Activated CD4-positive, alpha-beta T cell treated with anti-CD3 and anti-CD28 coated beads, Interleukin-2, amount 10 ng/mL, durations not matched to agents 24 days and 14 days (primary cell): ENCODE measurements at regions not wholly inside any gene's neighbourhood (a gene's known extent, or its start where the extent isn't known, plus 50 kb on each side); places are given as distances from the start of the nearest gene placed in this dataset.
"Not testable (repeated sequence)": the region's sequence is repeated elsewhere in the genome, so short reads cannot be mapped to it uniquely, and the experiment has no call there.

Experiments
- DNase-seq: peaks from one replicate; pipeline ENCODE4 v3.0.0; 2022
- H3K27ac Mint-ChIP-seq: one replicate; pipeline ENCODE4 v1.8.0; 2022; ENCODE audit warnings: mild to moderate bottlenecking, mixed read lengths
- H3K27me3 Mint-ChIP-seq: one replicate; pipeline ENCODE4 v1.8.0; 2022; ENCODE audit warnings: mixed read lengths
- H3K36me3 Mint-ChIP-seq: one replicate; pipeline ENCODE4 v1.8.0; 2022; ENCODE audit warnings: low read depth, mild to moderate bottlenecking, mixed read lengths
- H3K4me1 Mint-ChIP-seq: one replicate; pipeline ENCODE4 v1.8.0; 2021; ENCODE audit warnings: mixed read lengths
- H3K4me3 Mint-ChIP-seq: one replicate; pipeline ENCODE4 v1.8.0; 2022; ENCODE audit warnings: mild to moderate bottlenecking, moderate library complexity, mixed read lengths
- H3K9me3 Mint-ChIP-seq: one replicate; pipeline ENCODE4 v1.8.0; 2021; ENCODE audit warnings: mixed read lengths
- intact Hi-C: fragments of 100-400 bp; cut with micrococcal nuclease; formaldehyde crosslinking; loops from one replicate; pipeline ENCODE4 v1.15.1; 2023

GRCh38 chr12:28079539-28079938, 107.0 kb upstream of the PTHLH start:
- no peak overlapping the region for H3K27ac Mint-ChIP-seq
- H3K9me3 Mint-ChIP-seq, result no peaks in the 10 kb centered on the region
- intact Hi-C loops, result no loop called here
- H3K4me1 Mint-ChIP-seq, result no peaks in the 10 kb centered on the region
- H3K27me3 Mint-ChIP-seq, result no peaks in the 10 kb centered on the region
- H3K36me3 Mint-ChIP-seq, result no peaks in the 10 kb centered on the region
- H3K4me3 Mint-ChIP-seq, result no peak overlapping the region
- no peak for DNase-seq

GRCh38 chr12:28082096-28082495, 108.2 kb upstream of the CCDC91 start:
- no peak overlapping the region for H3K4me3 Mint-ChIP-seq
- H3K27ac Mint-ChIP-seq, result no peak overlapping the region
- no peak for DNase-seq
- H3K36me3 Mint-ChIP-seq, result no peaks in the 10 kb centered on the region
- peaks cover 3% of the 10 kb centered on the region for H3K9me3 Mint-ChIP-seq
- H3K4me1 Mint-ChIP-seq, result peaks cover 2% of the 10 kb centered on the region
- intact Hi-C loops, result no loop called here
- peaks cover 6% of the 10 kb centered on the region for H3K27me3 Mint-ChIP-seq

- Mint-ChIP-seq H3K4me1 (peaks cover 2% of the 10 kb centered on the region), H3K36me3 (no peaks in the 10 kb centered on the region), H3K4me3 (no peak overlapping the region), H3K27ac (no peak overlapping the region), H3K9me3 (peaks cover 3% of the 10 kb centered on the region), H3K27me3 (peaks cover 11% of the 10 kb centered on the region)
- intact Hi-C loops, result no loop called here
- DNase-seq, result no peak
These were observed 106.2 kb upstream of the CCDC91 start for GRCh38 chr12:28083840-28084678.

- DNase-seq, result no peak
- Mint-ChIP-seq H3K36me3 (no peaks in the 10 kb centered on the region), H3K27me3 (peaks cover 11% of the 10 kb centered on the region), H3K9me3 (peaks cover 3% of the 10 kb centered on the region), H3K4me1 (peaks cover 2% of the 10 kb centered on the region), H3K27ac (no peak overlapping the region), H3K4me3 (no peak overlapping the region)
- intact Hi-C loops, result no loop called here
These were observed 103.6 kb upstream of the CCDC91 start for GRCh38 chr12:28086521-28087155.

GRCh38 chr12:28088566-28089272, 101.5 kb upstream of the CCDC91 start:
- Mint-ChIP-seq H3K4me3 (no peak overlapping the region), H3K27me3 (peaks cover 13% of the 10 kb centered on the region), H3K27ac (no peak overlapping the region), H3K4me1 (peaks cover 2% of the 10 kb centered on the region), H3K36me3 (no peaks in the 10 kb centered on the region), H3K9me3 (peaks cover 3% of the 10 kb centered on the region)
- intact Hi-C loops, result no loop called here
- no peak for DNase-seq

- Mint-ChIP-seq H3K27me3 (peaks cover 15% of the 10 kb centered on the region), H3K4me1 (peaks cover 2% of the 10 kb centered on the region)
These were observed 100.9 kb upstream of the CCDC91 start for GRCh38 chr12:28089338-28089737.

GRCh38 chr12:28090835-28091234, 99.4 kb upstream of the CCDC91 start:
- H3K27me3 Mint-ChIP-seq, result peaks cover 13% of the 10 kb centered on the region
- H3K4me1 Mint-ChIP-seq, result peaks cover 2% of the 10 kb centered on the region
- no peak for DNase-seq
- H3K9me3 Mint-ChIP-seq, result no peaks in the 10 kb centered on the region
- no peaks in the 10 kb centered on the region for H3K36me3 Mint-ChIP-seq
- intact Hi-C loops, result no loop called here
- H3K4me3 Mint-ChIP-seq, result no peak overlapping the region
- H3K27ac Mint-ChIP-seq, result no peak overlapping the region

More at GRCh38 chr12:28089338-28089737, 100.9 kb upstream of the CCDC91 start:
- Mint-ChIP-seq H3K4me3 (no peak overlapping the region), H3K27ac (no peak overlapping the region), H3K9me3 (peaks cover 3% of the 10 kb centered on the region), H3K36me3 (no peaks in the 10 kb centered on the region)
- no peak for DNase-seq
- intact Hi-C loops, result no loop called here

GRCh38 chr12:28092396-28092795, 97.9 kb upstream of the CCDC91 start:
- Mint-ChIP-seq H3K36me3 (no peaks in the 10 kb centered on the region), H3K27me3 (peaks cover 8% of the 10 kb centered on the region), H3K4me3 (no peak overlapping the region), H3K9me3 (no peaks in the 10 kb centered on the region), H3K4me1 (no peaks in the 10 kb centered on the region), H3K27ac (no peak overlapping the region)
- intact Hi-C loops, result no loop called here
- DNase-seq, result no peak

- no peaks in the 10 kb centered on the region for H3K4me1 Mint-ChIP-seq
- no peak overlapping the region for H3K4me3 Mint-ChIP-seq
- H3K27me3 Mint-ChIP-seq, result peaks cover 5% of the 10 kb centered on the region
- H3K9me3 Mint-ChIP-seq, result no peaks in the 10 kb centered on the region
- no peaks in the 10 kb centered on the region for H3K36me3 Mint-ChIP-seq
- intact Hi-C loops, result no loop called here
- DNase-seq, result no peak
- no peak overlapping the region for H3K27ac Mint-ChIP-seq
These were observed 93.6 kb upstream of the CCDC91 start for GRCh38 chr12:28096649-28097048.

- no peak overlapping the region for H3K4me3 Mint-ChIP-seq
- no peak for DNase-seq
- intact Hi-C loops, result no loop called here
- no peak overlapping the region for H3K27ac Mint-ChIP-seq
- no peaks in the 10 kb centered on the region for H3K36me3 Mint-ChIP-seq
- H3K4me1 Mint-ChIP-seq, result no peaks in the 10 kb centered on the region
- H3K27me3 Mint-ChIP-seq, result peaks cover 2% of the 10 kb centered on the region
- H3K9me3 Mint-ChIP-seq, result no peaks in the 10 kb centered on the region
These were observed 93.0 kb upstream of the CCDC91 start for GRCh38 chr12:28097221-28097620.

- H3K27me3 Mint-ChIP-seq, H3K36me3 Mint-ChIP-seq, H3K27ac Mint-ChIP-seq, DNase-seq, intact Hi-C loops, H3K9me3 Mint-ChIP-seq, H3K4me1 Mint-ChIP-seq, H3K4me3 Mint-ChIP-seq: not testable (repeated sequence)
These were observed 91.0 kb upstream of the CCDC91 start for GRCh38 chr12:28099245-28099644.

GRCh38 chr12:28099871-28100270, 90.4 kb upstream of the CCDC91 start:
- no peak for DNase-seq
- no peaks in the 10 kb centered on the region for H3K36me3 Mint-ChIP-seq
- H3K9me3 Mint-ChIP-seq, result no peaks in the 10 kb centered on the region
- no peaks in the 10 kb centered on the region for H3K4me1 Mint-ChIP-seq
- H3K27ac Mint-ChIP-seq, result no peak overlapping the region
- intact Hi-C loops, result no loop called here
- no peak overlapping the region for H3K4me3 Mint-ChIP-seq
- H3K27me3 Mint-ChIP-seq, result no peaks in the 10 kb centered on the region

- intact Hi-C loops, result no loop called here
- no peaks in the 10 kb centered on the region for H3K9me3 Mint-ChIP-seq
- H3K36me3 Mint-ChIP-seq, result no peaks in the 10 kb centered on the region
- H3K27ac Mint-ChIP-seq, result no peak overlapping the region
- H3K27me3 Mint-ChIP-seq, result no peaks in the 10 kb centered on the region
- no peak overlapping the region for H3K4me3 Mint-ChIP-seq
- DNase-seq, result no peak
- H3K4me1 Mint-ChIP-seq, result no peaks in the 10 kb centered on the region
These were observed 89.5 kb upstream of the CCDC91 start for GRCh38 chr12:28100717-28101116.

- Mint-ChIP-seq H3K36me3 (no peaks in the 10 kb centered on the region), H3K27ac (no peak overlapping the region), H3K4me1 (peaks cover 2% of the 10 kb centered on the region), H3K27me3 (peaks cover 2% of the 10 kb centered on the region), H3K4me3 (no peak overlapping the region), H3K9me3 (no peaks in the 10 kb centered on the region)
- DNase-seq, result no peak
- intact Hi-C loops, result no loop called here
These were observed 85.9 kb upstream of the CCDC91 start for GRCh38 chr12:28104316-28104715.
